ENCODE measurements at regions not wholly inside any gene's neighbourhood (a gene's known extent, or its start where the extent isn't known, plus 50 kb on each side); places are given as distances from the start of the nearest gene placed in this dataset.

DNA sequence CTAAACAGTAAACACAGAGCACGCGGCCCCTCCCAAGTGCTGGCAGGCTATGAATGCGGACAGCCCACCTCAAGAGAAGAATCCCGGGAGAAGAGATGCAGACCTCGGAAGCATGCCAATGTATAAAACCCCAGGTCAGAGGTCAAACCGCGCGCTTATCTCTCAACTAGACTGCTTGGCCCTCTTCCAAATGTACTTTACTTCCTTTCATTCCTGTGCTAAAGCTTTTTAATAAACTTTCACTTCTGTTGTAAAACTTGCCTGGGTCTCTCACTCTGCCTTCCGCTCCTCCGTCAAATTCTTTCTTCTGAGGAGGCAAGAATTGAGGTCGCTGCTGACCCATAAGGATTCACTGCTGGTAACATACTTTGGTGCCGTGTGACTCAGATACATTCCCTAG lies 216.0 kb downstream of the S1PR1 start:
- H3K4me1 ChIP-seq (ENCODE audit: control insufficient read depth, insufficient read depth, low read length): no peaks in the 10 kb centered on the region
- H3K36me3 ChIP-seq (ENCODE audit: control insufficient read depth, insufficient read depth, low read length): no peaks in the 10 kb centered on the region
- H3K4me3 ChIP-seq (ENCODE audit: low read depth, low read length): no peak overlapping the region
- no peak overlapping the region for H3K9ac ChIP-seq (ENCODE audit: low read length)
- H3K9me3 ChIP-seq (ENCODE audit: control insufficient read depth, insufficient read depth, low read depth, low read length): no peaks in the 10 kb centered on the region
- no peak overlapping the region for H3K27ac ChIP-seq (ENCODE audit: low read depth, low read length)
- no peaks in the 10 kb centered on the region for H3K27me3 ChIP-seq (ENCODE audit: control insufficient read depth, insufficient read depth, low read length)

GRCh38 chr1:101453844-101454243 lies 217.0 kb downstream of the S1PR1 start:
- Histone ChIP-seq H3K4me3 (ENCODE audit: low read depth, low read length) (no peak overlapping the region), H3K27me3 (ENCODE audit: control insufficient read depth, insufficient read depth, low read length) (no peaks in the 10 kb centered on the region), H3K27ac (ENCODE audit: low read depth, low read length) (no peak overlapping the region), H3K9ac (ENCODE audit: low read length) (no peak overlapping the region), H3K9me3 (ENCODE audit: control insufficient read depth, insufficient read depth, low read depth, low read length) (no peaks in the 10 kb centered on the region), H3K36me3 (ENCODE audit: control insufficient read depth, insufficient read depth, low read length) (no peaks in the 10 kb centered on the region), H3K4me1 (ENCODE audit: control insufficient read depth, insufficient read depth, low read length) (no peaks in the 10 kb centered on the region)

DNA sequence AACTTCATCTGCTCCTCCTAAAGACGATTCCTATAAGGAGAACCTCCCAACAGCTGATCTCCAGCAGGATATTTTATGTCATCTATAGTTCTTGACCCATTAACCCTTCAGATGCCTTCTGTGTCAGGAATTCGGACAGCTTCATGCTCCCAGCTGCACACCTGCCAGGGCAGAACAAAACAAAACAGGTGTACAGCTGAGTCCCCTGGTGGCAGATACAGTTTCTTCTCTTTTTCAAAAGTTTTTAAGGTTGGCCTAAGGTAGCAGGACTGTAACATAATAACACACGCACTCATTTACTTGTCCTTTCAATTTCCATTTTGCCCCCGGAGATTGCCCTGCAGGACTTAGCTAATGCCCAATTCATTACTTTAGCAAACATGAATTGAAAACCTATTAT lies 218.3 kb downstream of the S1PR1 start:
- H3K36me3 ChIP-seq (ENCODE audit: control insufficient read depth, insufficient read depth, low read length): no peaks in the 10 kb centered on the region
- no peak overlapping the region for H3K9ac ChIP-seq (ENCODE audit: low read length)
- H3K4me3 ChIP-seq (ENCODE audit: low read depth, low read length): no peak overlapping the region
- no peaks in the 10 kb centered on the region for H3K4me1 ChIP-seq (ENCODE audit: control insufficient read depth, insufficient read depth, low read length)
- no peak overlapping the region for H3K27ac ChIP-seq (ENCODE audit: low read depth, low read length)
- H3K27me3 ChIP-seq (ENCODE audit: control insufficient read depth, insufficient read depth, low read length): no peaks in the 10 kb centered on the region
- H3K9me3 ChIP-seq (ENCODE audit: control insufficient read depth, insufficient read depth, low read depth, low read length): no peaks in the 10 kb centered on the region

DNA sequence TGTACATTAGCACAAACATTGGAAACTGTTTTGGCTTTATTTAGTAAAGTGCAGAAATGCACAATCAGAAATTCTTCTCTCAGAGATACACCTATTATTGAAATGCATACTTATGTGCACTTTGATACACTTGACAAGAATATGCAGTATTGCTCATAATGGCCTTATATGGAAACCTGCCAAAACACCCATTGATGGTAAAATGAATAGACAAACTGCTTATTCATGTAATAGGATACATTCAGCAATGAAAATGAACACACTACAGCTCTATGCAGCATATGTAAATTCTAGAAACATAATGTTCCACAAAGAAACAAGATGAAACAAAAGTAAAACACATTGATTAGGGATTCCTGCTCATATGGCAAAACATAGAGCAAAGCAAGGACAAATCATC lies 223.9 kb downstream of the S1PR1 start:
- Histone ChIP-seq H3K27ac (ENCODE audit: low read depth, low read length) (no peak overlapping the region), H3K9me3 (ENCODE audit: control insufficient read depth, insufficient read depth, low read depth, low read length) (no peaks in the 10 kb centered on the region), H3K4me1 (ENCODE audit: control insufficient read depth, insufficient read depth, low read length) (no peaks in the 10 kb centered on the region), H3K27me3 (ENCODE audit: control insufficient read depth, insufficient read depth, low read length) (no peaks in the 10 kb centered on the region), H3K4me3 (ENCODE audit: low read depth, low read length) (no peak overlapping the region), H3K36me3 (ENCODE audit: control insufficient read depth, insufficient read depth, low read length) (no peaks in the 10 kb centered on the region), H3K9ac (ENCODE audit: low read length) (no peak overlapping the region)

DNA sequence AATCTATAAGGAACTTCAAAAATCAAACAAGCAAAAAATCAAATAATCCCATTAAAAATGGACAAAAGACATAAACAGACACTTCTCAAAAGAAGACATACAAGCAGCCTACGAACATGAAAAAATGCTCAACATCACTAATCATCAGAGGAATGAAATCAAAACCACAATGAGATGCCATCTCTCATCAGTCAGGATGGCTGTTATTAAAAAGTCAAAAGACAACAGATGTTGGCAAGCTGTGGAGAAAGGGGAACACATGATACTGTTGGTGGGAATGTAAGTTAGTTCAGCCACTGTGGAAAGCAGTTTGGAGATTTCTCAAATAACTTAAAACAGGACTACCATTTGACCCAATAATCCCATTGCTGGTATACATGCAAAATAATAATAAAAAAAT lies 226.4 kb downstream of the S1PR1 start:
- Histone ChIP-seq H3K9me3 (ENCODE audit: control insufficient read depth, insufficient read depth, low read depth, low read length) (no peaks in the 10 kb centered on the region), H3K36me3 (ENCODE audit: control insufficient read depth, insufficient read depth, low read length) (no peaks in the 10 kb centered on the region), H3K4me1 (ENCODE audit: control insufficient read depth, insufficient read depth, low read length) (no peaks in the 10 kb centered on the region), H3K27me3 (ENCODE audit: control insufficient read depth, insufficient read depth, low read length) (no peaks in the 10 kb centered on the region), H3K9ac (ENCODE audit: low read length) (no peak overlapping the region), H3K4me3 (ENCODE audit: low read depth, low read length) (no peak overlapping the region), H3K27ac (ENCODE audit: low read depth, low read length) (no peak overlapping the region)

- H3K27ac ChIP-seq (ENCODE audit: low read depth, low read length): no peak overlapping the region
- no peak overlapping the region for H3K4me3 ChIP-seq (ENCODE audit: low read depth, low read length)
- H3K9me3 ChIP-seq (ENCODE audit: control insufficient read depth, insufficient read depth, low read depth, low read length): no peaks in the 10 kb centered on the region
- no peaks in the 10 kb centered on the region for H3K4me1 ChIP-seq (ENCODE audit: control insufficient read depth, insufficient read depth, low read length)
- no peaks in the 10 kb centered on the region for H3K27me3 ChIP-seq (ENCODE audit: control insufficient read depth, insufficient read depth, low read length)
- H3K36me3 ChIP-seq (ENCODE audit: control insufficient read depth, insufficient read depth, low read length): no peaks in the 10 kb centered on the region
- H3K9ac ChIP-seq (ENCODE audit: low read length): no peak overlapping the region
These were observed 229.1 kb downstream of the S1PR1 start for GRCh38 chr1:101465941-101466340.

DNA sequence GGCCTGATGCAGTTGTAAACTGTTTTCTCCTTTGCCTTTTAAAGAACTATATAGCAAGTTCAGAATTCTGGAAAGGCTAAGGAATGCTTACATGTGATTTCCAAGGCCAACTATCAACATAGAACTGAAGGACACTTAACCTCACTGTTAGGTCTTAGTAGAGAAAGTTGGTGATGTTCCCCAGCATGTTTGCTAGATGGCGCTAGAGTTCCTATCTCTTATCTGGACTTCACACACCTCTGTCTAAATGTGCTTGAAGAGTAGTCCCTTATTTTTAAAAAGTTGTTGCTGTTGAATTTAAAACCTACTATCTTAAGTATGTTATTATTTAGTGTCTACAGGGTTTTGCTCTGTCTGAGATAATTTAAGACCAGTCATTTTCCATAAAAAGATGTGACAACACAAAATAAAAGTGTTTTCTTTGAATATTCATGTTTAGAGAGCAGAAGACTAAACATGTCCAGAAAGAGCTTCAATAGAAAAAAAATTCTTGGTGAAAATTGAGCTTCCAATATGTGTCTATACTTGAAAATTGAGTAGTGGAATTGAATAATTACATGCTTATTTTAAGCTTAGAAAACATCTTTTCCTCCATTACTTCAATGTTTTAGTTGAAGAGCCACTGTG lies 237.3 kb downstream of the S1PR1 start:
- Histone ChIP-seq H3K27me3 (ENCODE audit: control insufficient read depth, insufficient read depth, low read length) (no peaks in the 10 kb centered on the region), H3K9ac (ENCODE audit: low read length) (no peak overlapping the region), H3K4me3 (ENCODE audit: low read depth, low read length) (no peak overlapping the region), H3K27ac (ENCODE audit: low read depth, low read length) (no peak overlapping the region), H3K9me3 (ENCODE audit: control insufficient read depth, insufficient read depth, low read depth, low read length) (peaks cover 5% of the 10 kb centered on the region), H3K36me3 (ENCODE audit: control insufficient read depth, insufficient read depth, low read length) (no peaks in the 10 kb centered on the region), H3K4me1 (ENCODE audit: control insufficient read depth, insufficient read depth, low read length) (no peaks in the 10 kb centered on the region)

- Histone ChIP-seq H3K27ac (ENCODE audit: low read depth, low read length) (no peak overlapping the region), H3K9ac (ENCODE audit: low read length) (no peak overlapping the region), H3K36me3 (ENCODE audit: control insufficient read depth, insufficient read depth, low read length) (no peaks in the 10 kb centered on the region), H3K4me1 (ENCODE audit: control insufficient read depth, insufficient read depth, low read length) (peaks cover 5% of the 10 kb centered on the region), H3K27me3 (ENCODE audit: control insufficient read depth, insufficient read depth, low read length) (no peaks in the 10 kb centered on the region), H3K4me3 (ENCODE audit: low read depth, low read length) (no peak overlapping the region), H3K9me3 (ENCODE audit: control insufficient read depth, insufficient read depth, low read depth, low read length) (peaks cover 5% of the 10 kb centered on the region)
These were observed 239.7 kb downstream of the S1PR1 start for GRCh38 chr1:101476541-101476940.

- peaks cover 14% of the 10 kb centered on the region for H3K4me1 ChIP-seq (ENCODE audit: control insufficient read depth, insufficient read depth, low read length)
- no peaks in the 10 kb centered on the region for H3K27me3 ChIP-seq (ENCODE audit: control insufficient read depth, insufficient read depth, low read length)
- no peak overlapping the region for H3K9ac ChIP-seq (ENCODE audit: low read length)
- no peak overlapping the region for H3K27ac ChIP-seq (ENCODE audit: low read depth, low read length)
- no peaks in the 10 kb centered on the region for H3K9me3 ChIP-seq (ENCODE audit: control insufficient read depth, insufficient read depth, low read depth, low read length)
- no peaks in the 10 kb centered on the region for H3K36me3 ChIP-seq (ENCODE audit: control insufficient read depth, insufficient read depth, low read length)
- no peak overlapping the region for H3K4me3 ChIP-seq (ENCODE audit: low read depth, low read length)
These were observed 243.1 kb downstream of the S1PR1 start for GRCh38 chr1:101479945-101480344.

- Histone ChIP-seq H3K9me3 (ENCODE audit: control insufficient read depth, insufficient read depth, low read depth, low read length) (no peaks in the 10 kb centered on the region), H3K27ac (ENCODE audit: low read depth, low read length) (no peak overlapping the region), H3K4me3 (ENCODE audit: low read depth, low read length) (no peak overlapping the region), H3K36me3 (ENCODE audit: control insufficient read depth, insufficient read depth, low read length) (no peaks in the 10 kb centered on the region), H3K4me1 (ENCODE audit: control insufficient read depth, insufficient read depth, low read length) (peaks cover 14% of the 10 kb centered on the region), H3K27me3 (ENCODE audit: control insufficient read depth, insufficient read depth, low read length) (no peaks in the 10 kb centered on the region), H3K9ac (ENCODE audit: low read length) (no peak overlapping the region)
These were observed 245.5 kb downstream of the S1PR1 start for GRCh38 chr1:101482306-101482705.

DNA sequence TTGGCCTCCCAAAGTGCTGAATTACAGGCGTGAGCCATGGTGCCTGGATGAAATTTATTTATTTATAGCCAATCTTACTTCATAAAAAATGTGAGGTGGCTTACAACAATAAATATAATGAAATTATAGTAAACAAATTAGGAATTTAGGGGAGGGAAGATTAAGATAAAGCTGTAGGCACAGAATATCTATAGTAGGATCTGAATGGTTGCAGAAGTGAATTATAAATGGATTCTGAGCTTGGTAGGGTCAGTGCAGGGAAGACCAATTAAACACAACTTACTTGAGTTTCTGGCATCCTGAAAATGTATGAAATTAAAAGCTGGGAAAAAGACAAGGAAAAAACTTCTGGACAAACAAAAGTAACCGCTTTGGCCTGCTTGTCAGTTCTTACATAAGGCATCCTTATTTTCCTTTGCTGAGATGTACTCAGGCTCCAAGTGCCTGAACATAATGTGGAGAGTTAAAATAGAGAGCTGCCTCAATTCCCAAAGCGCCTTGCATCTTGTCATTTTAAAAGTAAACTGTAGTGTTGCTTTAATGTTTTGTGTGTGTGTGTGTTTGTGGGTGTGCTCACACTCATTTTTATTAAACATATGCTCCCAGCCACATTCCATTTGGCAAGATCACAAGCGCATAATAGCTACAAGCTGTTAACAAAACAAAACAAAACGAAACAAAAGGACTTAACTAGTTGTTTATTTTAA lies 247.3 kb downstream of the S1PR1 start:
- Histone ChIP-seq H3K27me3 (ENCODE audit: control insufficient read depth, insufficient read depth, low read length) (no peaks in the 10 kb centered on the region), H3K27ac (ENCODE audit: low read depth, low read length) (no peak overlapping the region), H3K9ac (ENCODE audit: low read length) (no peak overlapping the region), H3K36me3 (ENCODE audit: control insufficient read depth, insufficient read depth, low read length) (no peaks in the 10 kb centered on the region), H3K9me3 (ENCODE audit: control insufficient read depth, insufficient read depth, low read depth, low read length) (no peaks in the 10 kb centered on the region), H3K4me1 (ENCODE audit: control insufficient read depth, insufficient read depth, low read length) (peaks cover 14% of the 10 kb centered on the region), H3K4me3 (ENCODE audit: low read depth, low read length) (no peak overlapping the region)
